Upper lobe of left lung (tissue), 6 donors: ENCODE measurements at regions not wholly inside any gene's neighbourhood (a gene's known extent, or its start where the extent isn't known, plus 50 kb on each side); places are given as distances from the start of the nearest gene placed in this dataset.

Experiments used
- ATAC-seq, 2 donors: fragments of 200-7000 bp; cut with Tn5 transposase; one replicate each; pipeline ENCODE4 v1.9.1; 2022; ENCODE audit warnings: mild to moderate bottlenecking in 2 of 2, moderate library complexity in 2 of 2; ENCODE audit not compliant: low FRiP score in 2 of 2
- DNase-seq, 2 donors: peaks; one replicate each; pipeline ENCODE4 v3.0.0-alpha.2; 2019 to 2020
- H3K27ac ChIP-seq, 4 donors: fragments of 200-600 bp; sonication (generic); one replicate each; pipeline ENCODE4 v1.5.1; 2016 to 2019
- H3K27me3 ChIP-seq, 4 donors: fragments of 200-600 bp; sonication (generic); one replicate each; pipeline ENCODE4 v1.5.1; 2017 to 2019
- H3K36me3 ChIP-seq, 4 donors: fragments of 200-600 bp; sonication (generic); one replicate each; pipeline ENCODE4 v1.5.1; 2016 to 2019
- H3K4me1 ChIP-seq, 4 donors: fragments of 200-600 bp; sonication (generic); one replicate each; pipeline ENCODE4 v1.5.1; 2018 to 2019
- H3K4me3 ChIP-seq, 4 donors: fragments of 200-600 bp; sonication (generic); one replicate each; pipeline ENCODE4 v1.5.1; 2017 to 2019; ENCODE audit warnings: mild to moderate bottlenecking in 2 of 4, moderate library complexity in 1 of 4
- H3K9me3 ChIP-seq, 4 donors: fragments of 200-600 bp; sonication (generic); one replicate each; pipeline ENCODE4 v1.5.1; 2018 to 2019
- CTCF ChIP-seq, 6 experiments: fragments of 450-650 bp in 4 of 6; fragments of 200-600 bp in 2 of 6; sonication (generic) in 2 of 6; IDR thresholded peaks; one replicate each; pipeline ENCODE4 v1.5.1; 2016 to 2019; ENCODE audit warnings: antibody characterized with exemption in 6 of 6
- EP300 ChIP-seq, 4 donors: sonication (generic); formaldehyde crosslinking; IDR thresholded peaks; one replicate each; pipeline ENCODE4 v1.5.1; 2017; ENCODE audit warnings: antibody characterized with exemption in 4 of 4, control low read depth in 2 of 4
- POLR2A ChIP-seq, 4 donors: fragments of 450-650 bp; IDR thresholded peaks; one replicate each; pipeline ENCODE4 v1.5.1; 2016 to 2017; ENCODE audit warnings: antibody characterized with exemption in 4 of 4, mild to moderate bottlenecking in 2 of 4
- POLR2AphosphoS5 ChIP-seq, 2 donors: sonication (generic); formaldehyde crosslinking; IDR thresholded peaks; one replicate each; pipeline ENCODE4 v1.5.1; 2017; ENCODE audit warnings: antibody characterized with exemption in 2 of 2
- WGBS, 2 donors: methylation state at CpG; one replicate each; pipeline ENCODE4 v1.1.5; 2017 to 2018; 5-methylcytosine and 5-hydroxymethylcytosine counted together
- donor health status: DM: no; HTN: no; CAD: no; lungs with moderate emphysema.
- donor health status: DM: no; HTN: yes; CAD: no; lungs with severe emphysema.

GRCh38 chr7:17706734-17707133, 233.6 kb downstream of the SNX13 start:
- Histone ChIP-seq H3K4me1 (no peaks in the 10 kb centered on the region), H3K27me3 (no peaks in the 10 kb centered on the region), H3K4me3 (no peak overlapping the region), H3K36me3 (no peaks in the 10 kb centered on the region), H3K27ac (no peak overlapping the region), H3K9me3 (no peaks in the 10 kb centered on the region)
- ATAC-seq: peak; percentile 58 to 61
- TF ChIP-seq CTCF (IDR thresholded peaks at IDR 0.05) (peak; percentile 25 to 60 (median 38)), POLR2AphosphoS5 (IDR thresholded peaks at IDR 0.05) (no peak)
- 12 to 15% methylated on average over 3 of the region's 3 CpGs for WGBS, 2 donors
- peak in 1 of 2 donors; percentile 38 for DNase-seq

GRCh38 chr7:17709127-17709526, 231.2 kb downstream of the SNX13 start:
- no peaks in the 10 kb centered on the region for H3K27me3 ChIP-seq
- no peak overlapping the region for H3K27ac ChIP-seq
- DNase-seq: no peak
- ATAC-seq: no peak
- no peak overlapping the region for H3K4me3 ChIP-seq
- no peaks in the 10 kb centered on the region for H3K36me3 ChIP-seq
- 51 to 66% methylated on average over 1 of the region's 1 CpG for WGBS, 2 donors
- no peaks in the 10 kb centered on the region for H3K4me1 ChIP-seq
- no peaks in the 10 kb centered on the region for H3K9me3 ChIP-seq
- TF ChIP-seq POLR2A (IDR thresholded peaks at IDR 0.05) (no peak), EP300 (IDR thresholded peaks at IDR 0.05) (no peak), CTCF (IDR thresholded peaks at IDR 0.05) (no peak), POLR2AphosphoS5 (IDR thresholded peaks at IDR 0.05) (no peak)

GRCh38 chr7:17709599-17709998, 230.7 kb downstream of the SNX13 start:
- WGBS, 2 donors: 89 to 92% methylated on average over 2 of the region's 2 CpGs
- TF ChIP-seq CTCF (IDR thresholded peaks at IDR 0.05) (no peak), EP300 (IDR thresholded peaks at IDR 0.05) (no peak), POLR2AphosphoS5 (IDR thresholded peaks at IDR 0.05) (no peak), POLR2A (IDR thresholded peaks at IDR 0.05) (no peak)

GRCh38 chr7:17710312-17710711, 230.0 kb downstream of the SNX13 start:
- Histone ChIP-seq H3K4me3 (no peak overlapping the region), H3K36me3 (no peaks in the 10 kb centered on the region), H3K4me1 (no peaks in the 10 kb centered on the region), H3K27ac (no peak overlapping the region), H3K27me3 (no peaks in the 10 kb centered on the region), H3K9me3 (no peaks in the 10 kb centered on the region)
- DNase-seq: no peak
- TF ChIP-seq POLR2AphosphoS5 (IDR thresholded peaks at IDR 0.05) (no peak), POLR2A (IDR thresholded peaks at IDR 0.05) (no peak), EP300 (IDR thresholded peaks at IDR 0.05) (no peak), CTCF (IDR thresholded peaks at IDR 0.05) (no peak)
- 84 to 85% methylated on average over 2 of the region's 2 CpGs for WGBS, 2 donors
- no peak for ATAC-seq

More at GRCh38 chr7:17709599-17709998, 230.7 kb downstream of the SNX13 start:
- Histone ChIP-seq H3K27me3 (no peaks in the 10 kb centered on the region), H3K36me3 (no peaks in the 10 kb centered on the region), H3K4me1 (no peaks in the 10 kb centered on the region), H3K4me3 (no peak overlapping the region), H3K9me3 (no peaks in the 10 kb centered on the region), H3K27ac (no peak overlapping the region)
- ATAC-seq: no peak
- no peak for DNase-seq

GRCh38 chr7:17713584-17713983, 226.7 kb downstream of the SNX13 start:
- Histone ChIP-seq H3K4me3 (no peak overlapping the region), H3K36me3 (no peaks in the 10 kb centered on the region), H3K9me3 (no peaks in the 10 kb centered on the region), H3K27me3 (no peaks in the 10 kb centered on the region), H3K4me1 (no peaks in the 10 kb centered on the region), H3K27ac (no peak overlapping the region)
- DNase-seq (no peak), ATAC-seq (no peak)
- 57 to 90% methylated on average over 1 of the region's 1 CpG for WGBS, 2 donors
- TF ChIP-seq CTCF (IDR thresholded peaks at IDR 0.05) (no peak), EP300 (IDR thresholded peaks at IDR 0.05) (no peak), POLR2AphosphoS5 (IDR thresholded peaks at IDR 0.05) (no peak), POLR2A (IDR thresholded peaks at IDR 0.05) (no peak)
